Fibroblast of skin of right biceps (primary cell): ENCODE measurements at regions not wholly inside any gene's neighbourhood (a gene's known extent, or its start where the extent isn't known, plus 50 kb on each side); places are given as distances from the start of the nearest gene placed in this dataset.
"Not testable (repeated sequence)": the region's sequence is repeated elsewhere in the genome, so short reads cannot be mapped to it uniquely, and the experiment has no call there.

Experiments used
- DNase-seq: peaks from one replicate; pipeline ENCODE4 v3.0.0-alpha.2; 2013

GRCh38 chr9:85487872-85488271, 253.9 kb downstream of the AGTPBP1 start:
- no peak for DNase-seq

GRCh38 chr9:85484235-85484634, 257.5 kb downstream of the AGTPBP1 start:
- no peak for DNase-seq

- no peak for DNase-seq
These were observed 258.5 kb downstream of the AGTPBP1 start for GRCh38 chr9:85483208-85483607.

- DNase-seq = no peak
These were observed 262.4 kb downstream of the AGTPBP1 start for GRCh38 chr9:85479305-85479704.

GRCh38 chr9:85478847-85479246, 262.9 kb downstream of the AGTPBP1 start:
- DNase-seq = no peak

- DNase-seq = not testable (repeated sequence)
These were observed 266.9 kb downstream of the AGTPBP1 start for GRCh38 chr9:85474896-85475295.

- DNase-seq = no peak
These were observed 270.0 kb downstream of the AGTPBP1 start for GRCh38 chr9:85471791-85472190.

GRCh38 chr9:85469041-85469440, 272.7 kb downstream of the AGTPBP1 start:
- no peak for DNase-seq

- no peak for DNase-seq
These were observed 274.9 kb downstream of the AGTPBP1 start for GRCh38 chr9:85466834-85467233.

- DNase-seq = not testable (repeated sequence)
These were observed 283.5 kb downstream of the AGTPBP1 start for GRCh38 chr9:85458114-85458864.

GRCh38 chr9:85453850-85454249, 287.9 kb downstream of the AGTPBP1 start:
- no peak for DNase-seq

- no peak for DNase-seq
These were observed 288.9 kb downstream of the AGTPBP1 start for GRCh38 chr9:85452841-85453240.

- no peak for DNase-seq
These were observed 290.1 kb downstream of the AGTPBP1 start for GRCh38 chr9:85451680-85452079.

GRCh38 chr9:85445887-85446286, 295.9 kb downstream of the AGTPBP1 start:
- DNase-seq = no peak

GRCh38 chr9:85444243-85444642, 297.5 kb downstream of the AGTPBP1 start:
- no peak for DNase-seq

GRCh38 chr9:85443190-85443598, 298.6 kb downstream of the AGTPBP1 start:
- no peak for DNase-seq

- no peak for DNase-seq
These were observed 302.0 kb downstream of the AGTPBP1 start for GRCh38 chr9:85439791-85440190.

- DNase-seq = not testable (repeated sequence)
These were observed 307.8 kb downstream of the AGTPBP1 start for GRCh38 chr9:85433956-85434355.

- not testable (repeated sequence) for DNase-seq
These were observed 308.2 kb downstream of the AGTPBP1 start for GRCh38 chr9:85433551-85433950.

- DNase-seq = no peak
These were observed 308.7 kb downstream of the AGTPBP1 start for GRCh38 chr9:85433046-85433445.

GRCh38 chr9:85432599-85432998, 309.2 kb downstream of the AGTPBP1 start:
- DNase-seq = no peak

- peak; percentile 43 for DNase-seq
These were observed 310.2 kb downstream of the AGTPBP1 start for GRCh38 chr9:85431339-85432102.

- DNase-seq = no peak
These were observed 311.0 kb downstream of the AGTPBP1 start for GRCh38 chr9:85430659-85431338.

GRCh38 chr9:85428230-85428629, 313.5 kb downstream of the AGTPBP1 start:
- DNase-seq = no peak
